Adrenal gland (tissue), 5 donors: ENCODE measurements at regions not wholly inside any gene's neighbourhood (a gene's known extent, or its start where the extent isn't known, plus 50 kb on each side); places are given as distances from the start of the nearest gene placed in this dataset.

ENCODE experiments used
- POLR2A ChIP-seq, 2 donors: fragments of 450-650 bp; IDR thresholded peaks; one replicate each; pipeline ENCODE4 v1.6.1; 2017; ENCODE audit warnings: antibody characterized with exemption in 2 of 2, mild to moderate bottlenecking in 2 of 2, moderate library complexity in 1 of 2
- TF ChIP-seq, protein P1 (sequence below), 6 experiments: fragments of 450-650 bp in 4 of 6; fragments of 200-600 bp in 2 of 6; sonication (generic) in 1 of 6; IDR thresholded peaks; 1 replicate in 5 of 6; 2 replicates in 1 of 6; pipeline versions ENCODE4 v1.5.1 to v1.8.0; 2016 to 2021; ENCODE audit warnings: antibody characterized with exemption in 6 of 6, mild to moderate bottlenecking in 2 of 6, moderate library complexity in 1 of 6
- donor health status: DM: no; HTN: no; CAD: no.

DNA sequence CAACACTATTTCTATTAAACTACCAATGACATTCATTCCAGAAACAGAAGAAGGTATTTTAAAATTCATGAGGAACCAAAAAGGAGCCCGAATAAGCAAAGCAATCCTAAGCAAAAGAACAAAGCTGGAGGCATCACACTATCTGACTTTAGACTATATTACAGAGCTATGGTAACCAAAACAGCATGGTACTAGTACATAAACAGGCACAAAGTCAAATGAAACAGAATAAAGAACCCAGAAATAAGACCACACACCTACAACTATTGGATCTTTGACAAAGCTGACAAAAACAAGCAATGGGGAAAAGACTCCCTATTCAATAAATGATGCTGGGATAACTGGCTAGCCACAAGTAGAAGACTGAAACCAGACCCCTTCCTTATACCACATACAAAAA lies 122.3 kb downstream of the ITIH6 start:
- TF ChIP-seq, protein P1, sequence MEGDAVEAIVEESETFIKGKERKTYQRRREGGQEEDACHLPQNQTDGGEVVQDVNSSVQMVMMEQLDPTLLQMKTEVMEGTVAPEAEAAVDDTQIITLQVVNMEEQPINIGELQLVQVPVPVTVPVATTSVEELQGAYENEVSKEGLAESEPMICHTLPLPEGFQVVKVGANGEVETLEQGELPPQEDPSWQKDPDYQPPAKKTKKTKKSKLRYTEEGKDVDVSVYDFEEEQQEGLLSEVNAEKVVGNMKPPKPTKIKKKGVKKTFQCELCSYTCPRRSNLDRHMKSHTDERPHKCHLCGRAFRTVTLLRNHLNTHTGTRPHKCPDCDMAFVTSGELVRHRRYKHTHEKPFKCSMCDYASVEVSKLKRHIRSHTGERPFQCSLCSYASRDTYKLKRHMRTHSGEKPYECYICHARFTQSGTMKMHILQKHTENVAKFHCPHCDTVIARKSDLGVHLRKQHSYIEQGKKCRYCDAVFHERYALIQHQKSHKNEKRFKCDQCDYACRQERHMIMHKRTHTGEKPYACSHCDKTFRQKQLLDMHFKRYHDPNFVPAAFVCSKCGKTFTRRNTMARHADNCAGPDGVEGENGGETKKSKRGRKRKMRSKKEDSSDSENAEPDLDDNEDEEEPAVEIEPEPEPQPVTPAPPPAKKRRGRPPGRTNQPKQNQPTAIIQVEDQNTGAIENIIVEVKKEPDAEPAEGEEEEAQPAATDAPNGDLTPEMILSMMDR (IDR thresholded peaks at IDR 0.05) = no peak
- TF ChIP-seq POLR2A (IDR thresholded peaks at IDR 0.05) = no peak
